Neural progenitor cell (in vitro differentiated cells): ENCODE measurements at regions not wholly inside any gene's neighbourhood (a gene's known extent, or its start where the extent isn't known, plus 50 kb on each side); places are given as distances from the start of the nearest gene placed in this dataset.

Experiments used
- DNase-seq: peaks from one replicate; pipeline ENCODE4 v3.0.0-alpha.2; 2016; ENCODE audit warnings: low spot score
- H2AFZ ChIP-seq: fragments of 200-600 bp; sonication (generic); replicated peaks from 2 replicates; pipeline ENCODE4 v1.6.1; 2016; ENCODE audit warnings: antibody characterized with exemption
- H3F3A ChIP-seq: fragments of 200-600 bp; sonication (generic); 2 replicates; pipeline ENCODE4 v1.6.1; 2016; ENCODE audit warnings: antibody characterized with exemption, low read depth
- H3K27ac ChIP-seq: fragments of 200-600 bp; sonication (generic); 2 replicates; pipeline ENCODE4 v1.5.1; 2016; ENCODE audit warnings: mild to moderate bottlenecking
- H3K27me3 ChIP-seq: fragments of 200-600 bp; sonication (generic); 2 replicates; pipeline ENCODE4 v1.6.1; 2016; ENCODE audit warnings: mild to moderate bottlenecking, moderate library complexity
- H3K36me3 ChIP-seq: fragments of 200-600 bp; sonication (generic); 2 replicates; pipeline ENCODE4 v1.5.1; 2016
- H3K4me1 ChIP-seq: fragments of 200-600 bp; sonication (generic); 2 replicates; pipeline ENCODE4 v1.6.1; 2016; ENCODE audit warnings: mixed run types
- H3K4me2 ChIP-seq: fragments of 200-600 bp; sonication (generic); 2 replicates; pipeline ENCODE4 v1.6.1; 2016
- H3K4me3 ChIP-seq: fragments of 200-600 bp; sonication (generic); 2 replicates; pipeline ENCODE4 v1.5.1; 2016
- H3K79me2 ChIP-seq: fragments of 200-600 bp; sonication (generic); 2 replicates; pipeline ENCODE4 v1.6.1; 2016; ENCODE audit warnings: low read depth
- H3K9ac ChIP-seq: fragments of 200-600 bp; sonication (generic); 2 replicates; pipeline ENCODE4 v1.6.1; 2016
- H3K9me3 ChIP-seq: fragments of 200-600 bp; sonication (generic); 2 replicates; pipeline ENCODE4 v1.5.1; 2016; ENCODE audit warnings: low read depth
- H4K20me1 ChIP-seq: fragments of 200-600 bp; sonication (generic); 2 replicates; pipeline ENCODE4 v1.6.1; 2016; ENCODE audit warnings: low read depth
- H3K27ac Mint-ChIP-seq: 3 replicates; pipeline ENCODE4 v1.8.0; 2021; ENCODE audit warnings: mixed read lengths
- H3K27me3 Mint-ChIP-seq: 2 replicates; pipeline ENCODE4 v1.8.0; 2022; ENCODE audit warnings: low read depth, mild to moderate bottlenecking, inconsistent platforms, moderate library complexity, mixed read lengths; ENCODE audit not compliant: insufficient read depth
- H3K36me3 Mint-ChIP-seq: 3 replicates; pipeline ENCODE4 v1.8.0; 2021; ENCODE audit warnings: mixed read lengths
- H3K4me1 Mint-ChIP-seq: 3 replicates; pipeline ENCODE4 v1.8.0; 2021; ENCODE audit warnings: mixed read lengths
- H3K4me3 Mint-ChIP-seq: 3 replicates; pipeline ENCODE4 v1.8.0; 2021; ENCODE audit warnings: mild to moderate bottlenecking, moderate library complexity, mixed read lengths
- H3K9me3 Mint-ChIP-seq: 3 replicates; pipeline ENCODE4 v1.8.0; 2020; ENCODE audit warnings: mixed read lengths
- CTCF ChIP-seq: fragments of 200-600 bp; sonication (generic); IDR thresholded peaks from 2 replicates; pipeline ENCODE4 v1.5.1; 2017; ENCODE audit warnings: antibody characterized with exemption, mild to moderate bottlenecking
- EZH2 ChIP-seq: fragments of 200-600 bp; sonication (generic); IDR thresholded peaks from 2 replicates; pipeline ENCODE4 v1.6.1; 2017; ENCODE audit warnings: antibody characterized with exemption, mild to moderate bottlenecking, moderate library complexity
- EZH2phosphoT487 ChIP-seq: fragments of 200-600 bp; sonication (generic); IDR thresholded peaks from 2 replicates; pipeline ENCODE4 v1.6.1; 2017; ENCODE audit warnings: antibody characterized with exemption

- no peaks in the 10 kb centered on the region for H3F3A ChIP-seq
- Mint-ChIP-seq H3K4me1 (no peaks in the 10 kb centered on the region), H3K27me3 (peaks cover 4% of the 10 kb centered on the region), H3K27ac (no peak overlapping the region), H3K4me3 (no peak overlapping the region), H3K9me3 (no peaks in the 10 kb centered on the region), H3K36me3 (no peaks in the 10 kb centered on the region)
- H3K36me3 ChIP-seq, result no peaks in the 10 kb centered on the region
- no peaks in the 10 kb centered on the region for H3K9me3 ChIP-seq
- no peaks in the 10 kb centered on the region for H4K20me1 ChIP-seq
- no peak overlapping the region for H2AFZ ChIP-seq
- H3K27ac ChIP-seq, result no peak overlapping the region
- H3K4me1 ChIP-seq, result peaks cover 6% of the 10 kb centered on the region
- no peaks in the 10 kb centered on the region for H3K27me3 ChIP-seq
- no peak for DNase-seq
- H3K4me2 ChIP-seq, result no peak overlapping the region
- H3K4me3 ChIP-seq, result no peak overlapping the region
- no peak overlapping the region for H3K9ac ChIP-seq
- no peak for TF ChIP-seq EZH2
- TF ChIP-seq CTCF, result no peak
- no peak for TF ChIP-seq EZH2phosphoT487
- H3K79me2 ChIP-seq, result no peaks in the 10 kb centered on the region
These were observed 106.1 kb downstream of the GP2 start for GRCh38 chr16:20221208-20221607.

- Histone ChIP-seq H3K9me3 (no peaks in the 10 kb centered on the region), H3K79me2 (no peaks in the 10 kb centered on the region), H3K27me3 (no peaks in the 10 kb centered on the region), H4K20me1 (no peaks in the 10 kb centered on the region), H3K4me2 (no peak overlapping the region), H3K4me1 (peaks cover 9% of the 10 kb centered on the region), H3K9ac (no peak overlapping the region), H3F3A (no peaks in the 10 kb centered on the region), H3K27ac (no peak overlapping the region), H3K36me3 (no peaks in the 10 kb centered on the region), H2AFZ (no peak overlapping the region), H3K4me3 (no peak overlapping the region)
- DNase-seq, result no peak
- peaks cover 9% of the 10 kb centered on the region for H3K27me3 Mint-ChIP-seq
- no peak overlapping the region for H3K4me3 Mint-ChIP-seq
- H3K27ac Mint-ChIP-seq, result no peak overlapping the region
- H3K4me1 Mint-ChIP-seq, result peaks cover 13% of the 10 kb centered on the region
- TF ChIP-seq CTCF, result no peak
- no peak for TF ChIP-seq EZH2
- no peak for TF ChIP-seq EZH2phosphoT487
- no peaks in the 10 kb centered on the region for H3K9me3 Mint-ChIP-seq
- no peaks in the 10 kb centered on the region for H3K36me3 Mint-ChIP-seq
These were observed 109.2 kb downstream of the GP2 start for GRCh38 chr16:20218093-20218492.

DNA sequence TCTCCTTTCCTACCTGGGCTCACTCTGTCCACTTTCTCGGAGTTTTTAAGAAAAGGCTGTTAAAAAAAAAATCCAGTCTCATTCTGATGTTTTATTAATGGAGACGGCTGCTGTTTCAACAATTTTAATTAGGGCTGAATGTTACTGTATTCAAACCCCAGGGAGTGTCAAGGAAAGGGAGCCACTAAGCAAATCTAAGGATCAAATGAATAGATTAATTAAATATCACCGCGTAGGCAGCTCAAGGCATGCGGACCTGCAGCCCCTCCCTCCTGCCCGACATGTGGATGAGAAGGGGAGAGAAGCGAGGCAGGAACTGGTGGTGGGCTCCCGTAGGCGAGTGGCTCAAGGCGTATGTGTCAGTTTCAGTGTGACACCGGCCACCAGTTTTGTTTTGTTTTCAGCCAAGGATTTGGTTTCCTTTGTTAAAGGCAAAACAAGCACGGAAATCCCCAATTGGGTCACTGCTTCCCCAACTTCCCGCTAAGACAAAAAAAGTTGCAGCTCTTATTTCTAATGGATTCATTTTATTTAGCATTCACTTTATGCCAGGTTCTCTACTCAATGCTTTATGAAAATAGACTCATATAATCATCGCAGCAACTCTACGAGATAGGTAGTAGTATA, 110.6 kb downstream of the GP2 start:
- Histone ChIP-seq H2AFZ (no peak overlapping the region), H4K20me1 (no peaks in the 10 kb centered on the region), H3K4me2 (peak overlapping the region; percentile 18), H3F3A (no peaks in the 10 kb centered on the region), H3K9me3 (no peaks in the 10 kb centered on the region), H3K27ac (no peak overlapping the region), H3K4me1 (peaks cover 9% of the 10 kb centered on the region), H3K9ac (no peak overlapping the region), H3K79me2 (no peaks in the 10 kb centered on the region), H3K27me3 (no peaks in the 10 kb centered on the region), H3K36me3 (no peaks in the 10 kb centered on the region), H3K4me3 (no peak overlapping the region)
- Mint-ChIP-seq H3K27ac (no peak overlapping the region), H3K4me1 (peaks cover 13% of the 10 kb centered on the region), H3K27me3 (peaks cover 5% of the 10 kb centered on the region), H3K9me3 (no peaks in the 10 kb centered on the region), H3K36me3 (no peaks in the 10 kb centered on the region), H3K4me3 (no peak overlapping the region)
- DNase-seq, result peak; percentile 18
- no peak for TF ChIP-seq EZH2phosphoT487
- TF ChIP-seq EZH2, result no peak
- no peak for TF ChIP-seq CTCF
